RKO (cell line): ENCODE measurements at regions not wholly inside any gene's neighbourhood (a gene's known extent, or its start where the extent isn't known, plus 50 kb on each side); places are given as distances from the start of the nearest gene placed in this dataset.
"Not testable (repeated sequence)": the region's sequence is repeated elsewhere in the genome, so short reads cannot be mapped to it uniquely, and the experiment has no call there.

Source experiments
- DNase-seq: peaks from one replicate; pipeline ENCODE4 v3.0.0-alpha.2; 2016; ENCODE audit warnings: low spot score

- DNase-seq: no peak
These were observed 586.6 kb downstream of the C4orf33 start for GRCh38 chr4:129682586-129682985.

GRCh38 chr4:129707949-129708348 is 612.0 kb downstream of the C4orf33 start:
- DNase-seq: no peak

- no peak for DNase-seq
These were observed 612.8 kb downstream of the C4orf33 start for GRCh38 chr4:129708784-129709183.

GRCh38 chr4:129738175-129738574 is 642.2 kb downstream of the C4orf33 start:
- DNase-seq: no peak

- DNase-seq: no peak
These were observed 651.8 kb downstream of the C4orf33 start for GRCh38 chr4:129747756-129748155.

- DNase-seq: no peak
These were observed 653.0 kb downstream of the C4orf33 start for GRCh38 chr4:129748991-129749390.

- DNase-seq: no peak
These were observed 655.7 kb downstream of the C4orf33 start for GRCh38 chr4:129751646-129752045.

- no peak for DNase-seq
These were observed 687.6 kb downstream of the C4orf33 start for GRCh38 chr4:129783596-129783995.

- no peak for DNase-seq
These were observed 692.5 kb downstream of the C4orf33 start for GRCh38 chr4:129788486-129788885.

GRCh38 chr4:129804461-129804981 is 708.6 kb downstream of the C4orf33 start:
- DNase-seq: no peak

- no peak for DNase-seq
These were observed 711.0 kb downstream of the C4orf33 start for GRCh38 chr4:129806986-129807385.

- no peak for DNase-seq
These were observed 712.3 kb downstream of the C4orf33 start for GRCh38 chr4:129808242-129808641.

GRCh38 chr4:129821073-129821472 is 725.1 kb downstream of the C4orf33 start:
- no peak for DNase-seq

GRCh38 chr4:129821963-129822362 is 726.0 kb downstream of the C4orf33 start:
- no peak for DNase-seq

GRCh38 chr4:129822701-129823100 is 726.7 kb downstream of the C4orf33 start:
- DNase-seq: no peak

GRCh38 chr4:129823105-129823504 is 727.2 kb downstream of the C4orf33 start:
- no peak for DNase-seq

- no peak for DNase-seq
These were observed 733.4 kb downstream of the C4orf33 start for GRCh38 chr4:129829373-129829772.

GRCh38 chr4:129839687-129840086 is 743.7 kb downstream of the C4orf33 start:
- DNase-seq: peak; percentile 61

GRCh38 chr4:129842096-129842495 is 746.1 kb downstream of the C4orf33 start:
- no peak for DNase-seq

GRCh38 chr4:129852434-129852833 is 756.5 kb downstream of the C4orf33 start:
- no peak for DNase-seq

- not testable (repeated sequence) for DNase-seq
These were observed 757.9 kb downstream of the C4orf33 start for GRCh38 chr4:129853685-129854467.

- no peak for DNase-seq
These were observed 766.5 kb downstream of the C4orf33 start for GRCh38 chr4:129862461-129862860.

- DNase-seq: no peak
These were observed 767.3 kb downstream of the C4orf33 start for GRCh38 chr4:129863206-129863605.

GRCh38 chr4:129883996-129884395 is 788.0 kb downstream of the C4orf33 start:
- DNase-seq: no peak
